ENCODE measurements at regions not wholly inside any gene's neighbourhood (a gene's known extent, or its start where the extent isn't known, plus 50 kb on each side); places are given as distances from the start of the nearest gene placed in this dataset.
"Not testable (repeated sequence)": the region's sequence is repeated elsewhere in the genome, so short reads cannot be mapped to it uniquely, and the experiment has no call there.

GRCh38 chr13:79999601-80000000 lies 341.3 kb downstream of the SPRY2 start:
- CTCF ChIA-PET: no interaction called here
- Mint-ChIP-seq H3K9me3 (no peaks in the 10 kb centered on the region), H3K36me3 (ENCODE audit: low read depth) (no peaks in the 10 kb centered on the region), H3K4me3 (no peak overlapping the region), H3K27me3 (no peaks in the 10 kb centered on the region), H3K4me1 (no peaks in the 10 kb centered on the region), H3K27ac (no peak overlapping the region)
- POLR2A ChIA-PET: no interaction called here
- no peak for DNase-seq

GRCh38 chr13:79998381-79998880 lies 342.5 kb downstream of the SPRY2 start:
- Mint-ChIP-seq H3K4me1 (no peaks in the 10 kb centered on the region), H3K27ac (no peak overlapping the region), H3K9me3 (no peaks in the 10 kb centered on the region), H3K36me3 (ENCODE audit: low read depth) (no peaks in the 10 kb centered on the region), H3K27me3 (no peaks in the 10 kb centered on the region), H3K4me3 (no peak overlapping the region)
- no peak for DNase-seq
- POLR2A ChIA-PET: no interaction called here
- CTCF ChIA-PET: no interaction called here

- DNase-seq: no peak
- Mint-ChIP-seq H3K27ac (no peak overlapping the region), H3K36me3 (ENCODE audit: low read depth) (no peaks in the 10 kb centered on the region), H3K9me3 (no peaks in the 10 kb centered on the region), H3K4me1 (no peaks in the 10 kb centered on the region), H3K4me3 (no peak overlapping the region), H3K27me3 (no peaks in the 10 kb centered on the region)
- POLR2A ChIA-PET: interaction anchor here (1.0 kb wide), 1 partner anchor 12 kb away, joined by 4 read pairs; no protein-coding TSS in a partner anchor
- CTCF ChIA-PET: no interaction called here
Measured at GRCh38 chr13:79997244-79997643, 343.7 kb downstream of the SPRY2 start.

- ChIA-PET CTCF (no interaction called here), POLR2A (no interaction called here)
- H3K9me3 Mint-ChIP-seq: no peaks in the 10 kb centered on the region
- no peak overlapping the region for H3K27ac Mint-ChIP-seq
- DNase-seq: no peak
- no peak overlapping the region for H3K4me3 Mint-ChIP-seq
- no peaks in the 10 kb centered on the region for H3K36me3 Mint-ChIP-seq (ENCODE audit: low read depth)
- no peaks in the 10 kb centered on the region for H3K27me3 Mint-ChIP-seq
- no peaks in the 10 kb centered on the region for H3K4me1 Mint-ChIP-seq
Measured at GRCh38 chr13:79995334-79995733, 345.6 kb downstream of the SPRY2 start.

- ChIA-PET CTCF (no interaction called here), POLR2A (no interaction called here)
- Mint-ChIP-seq H3K27ac (no peak overlapping the region), H3K4me1 (no peaks in the 10 kb centered on the region), H3K9me3 (no peaks in the 10 kb centered on the region), H3K4me3 (no peak overlapping the region), H3K27me3 (no peaks in the 10 kb centered on the region), H3K36me3 (ENCODE audit: low read depth) (no peaks in the 10 kb centered on the region)
- DNase-seq: no peak
Measured at GRCh38 chr13:79992111-79992510, 348.8 kb downstream of the SPRY2 start.

GRCh38 chr13:79990048-79990447 lies 350.9 kb downstream of the SPRY2 start:
- Mint-ChIP-seq H3K4me3 (no peak overlapping the region), H3K27ac (no peak overlapping the region), H3K4me1 (no peaks in the 10 kb centered on the region), H3K36me3 (ENCODE audit: low read depth) (no peaks in the 10 kb centered on the region), H3K27me3 (no peaks in the 10 kb centered on the region), H3K9me3 (no peaks in the 10 kb centered on the region)
- CTCF ChIA-PET: no interaction called here
- DNase-seq: no peak
- POLR2A ChIA-PET: no interaction called here

- DNase-seq: no peak
- ChIA-PET CTCF (no interaction called here), POLR2A (no interaction called here)
- H3K27ac Mint-ChIP-seq: no peak overlapping the region
- H3K36me3 Mint-ChIP-seq (ENCODE audit: low read depth): no peaks in the 10 kb centered on the region
- H3K4me3 Mint-ChIP-seq: no peak overlapping the region
- no peaks in the 10 kb centered on the region for H3K4me1 Mint-ChIP-seq
- H3K9me3 Mint-ChIP-seq: no peaks in the 10 kb centered on the region
- no peaks in the 10 kb centered on the region for H3K27me3 Mint-ChIP-seq
Measured at GRCh38 chr13:79989217-79989661, 351.7 kb downstream of the SPRY2 start.

- no peak overlapping the region for H3K4me3 Mint-ChIP-seq
- H3K4me1 Mint-ChIP-seq: no peaks in the 10 kb centered on the region
- no peaks in the 10 kb centered on the region for H3K9me3 Mint-ChIP-seq
- no peak overlapping the region for H3K27ac Mint-ChIP-seq
- H3K27me3 Mint-ChIP-seq: no peaks in the 10 kb centered on the region
- no peaks in the 10 kb centered on the region for H3K36me3 Mint-ChIP-seq (ENCODE audit: low read depth)
- ChIA-PET POLR2A (no interaction called here), CTCF (no interaction called here)
- DNase-seq: no peak
Measured at GRCh38 chr13:79988573-79988972, 352.4 kb downstream of the SPRY2 start.

GRCh38 chr13:79987761-79988160 lies 353.2 kb downstream of the SPRY2 start:
- Mint-ChIP-seq H3K27me3 (no peaks in the 10 kb centered on the region), H3K27ac (no peak overlapping the region), H3K4me1 (no peaks in the 10 kb centered on the region), H3K4me3 (no peak overlapping the region), H3K36me3 (ENCODE audit: low read depth) (no peaks in the 10 kb centered on the region), H3K9me3 (no peaks in the 10 kb centered on the region)
- DNase-seq: no peak
- POLR2A ChIA-PET: no interaction called here
- CTCF ChIA-PET: no interaction called here

- DNase-seq: no peak
Measured at GRCh38 chr13:79987323-79987722, 353.6 kb downstream of the SPRY2 start.

GRCh38 chr13:79986890-79987289 lies 354.0 kb downstream of the SPRY2 start:
- ChIA-PET CTCF (no interaction called here), POLR2A (no interaction called here)
- H3K4me3 Mint-ChIP-seq: no peak overlapping the region
- no peak overlapping the region for H3K27ac Mint-ChIP-seq
- no peaks in the 10 kb centered on the region for H3K27me3 Mint-ChIP-seq
- H3K9me3 Mint-ChIP-seq: no peaks in the 10 kb centered on the region
- H3K36me3 Mint-ChIP-seq (ENCODE audit: low read depth): no peaks in the 10 kb centered on the region
- H3K4me1 Mint-ChIP-seq: no peaks in the 10 kb centered on the region
- no peak for DNase-seq

More at GRCh38 chr13:79987323-79987722, 353.6 kb downstream of the SPRY2 start:
- Mint-ChIP-seq H3K36me3 (ENCODE audit: low read depth) (no peaks in the 10 kb centered on the region), H3K27me3 (no peaks in the 10 kb centered on the region), H3K4me1 (no peaks in the 10 kb centered on the region), H3K27ac (no peak overlapping the region), H3K4me3 (no peak overlapping the region), H3K9me3 (no peaks in the 10 kb centered on the region)
- ChIA-PET CTCF (no interaction called here), POLR2A (no interaction called here)

- DNase-seq; H3K4me1 Mint-ChIP-seq; POLR2A ChIA-PET; H3K27ac Mint-ChIP-seq; CTCF ChIA-PET; H3K9me3 Mint-ChIP-seq; H3K36me3 Mint-ChIP-seq (ENCODE audit: low read depth); H3K4me3 Mint-ChIP-seq; H3K27me3 Mint-ChIP-seq: not testable (repeated sequence)
Measured at GRCh38 chr13:79974935-79975650, 365.8 kb downstream of the SPRY2 start.

GRCh38 chr13:79973533-79973963 lies 367.4 kb downstream of the SPRY2 start:
- Mint-ChIP-seq H3K9me3 (no peaks in the 10 kb centered on the region), H3K27me3 (no peaks in the 10 kb centered on the region), H3K4me3 (no peak overlapping the region), H3K36me3 (ENCODE audit: low read depth) (no peaks in the 10 kb centered on the region), H3K27ac (no peak overlapping the region), H3K4me1 (no peaks in the 10 kb centered on the region)
- ChIA-PET POLR2A (interaction anchor here (0.6 kb wide), 1 partner anchor 25 kb away, joined by 3 read pairs; no protein-coding TSS in a partner anchor), CTCF (interaction anchor here (0.7 kb wide), 1 partner anchor 688 kb away, joined by 3 read pairs; no protein-coding TSS in a partner anchor)
- no peak for DNase-seq

GRCh38 chr13:79972066-79972569 lies 368.8 kb downstream of the SPRY2 start:
- no peaks in the 10 kb centered on the region for H3K9me3 Mint-ChIP-seq
- H3K4me3 Mint-ChIP-seq: no peak overlapping the region
- ChIA-PET CTCF (no interaction called here), POLR2A (no interaction called here)
- H3K27me3 Mint-ChIP-seq: no peaks in the 10 kb centered on the region
- no peak overlapping the region for H3K27ac Mint-ChIP-seq
- DNase-seq: no peak
- no peaks in the 10 kb centered on the region for H3K36me3 Mint-ChIP-seq (ENCODE audit: low read depth)
- H3K4me1 Mint-ChIP-seq: no peaks in the 10 kb centered on the region
